Colonic mucosa (tissue), 4 donors: ENCODE measurements at regions not wholly inside any gene's neighbourhood (a gene's known extent, or its start where the extent isn't known, plus 50 kb on each side); places are given as distances from the start of the nearest gene placed in this dataset.

Experiments used
- DNase-seq: peaks from one replicate; pipeline ENCODE4 v3.0.0-alpha.2; 2020
- H3K27ac ChIP-seq: fragments of 200-600 bp; one replicate; pipeline ENCODE4 v1.8.0; 2021
- H3K27me3 ChIP-seq: fragments of 200-600 bp; one replicate; pipeline ENCODE4 v1.8.0; 2021
- H3K36me3 ChIP-seq: fragments of 200-600 bp; one replicate; pipeline ENCODE4 v1.8.0; 2021
- H3K4me1 ChIP-seq: fragments of 200-600 bp; one replicate; pipeline ENCODE4 v1.8.0; 2021; ENCODE audit warnings: mild to moderate bottlenecking
- H3K4me3 ChIP-seq: fragments of 200-600 bp; one replicate; pipeline ENCODE4 v1.8.0; 2021
- H3K9ac ChIP-seq, 2 donors: one replicate each; pipeline ENCODE4 v1.7.0; 2013; ENCODE audit warnings: control low read depth in 2 of 2, low read depth in 2 of 2, low read length in 2 of 2
- H3K9me3 ChIP-seq: fragments of 200-600 bp; one replicate; pipeline ENCODE4 v1.8.0; 2021
- intact Hi-C: fragments of 100-400 bp; cut with DNase I; formaldehyde crosslinking; loops from one replicate; pipeline ENCODE4 v1.14.1; 2022
- TF ChIP-seq, protein P1 (sequence below): fragments of 200-600 bp; IDR thresholded peaks from one replicate; pipeline ENCODE4 v1.8.0; 2022; ENCODE audit warnings: antibody characterized with exemption, mild to moderate bottlenecking
- donor health status: healthy.
- donor health status: DM: no; HTN: no; CAD: no.
- donor health status: DM: no; HTN: no; CAD: no.

GRCh38 chr20:39298571-39299506 lies 336.7 kb downstream of the DHX35 start:
- Histone ChIP-seq H3K27me3 (no peaks in the 10 kb centered on the region), H3K36me3 (no peaks in the 10 kb centered on the region), H3K4me3 (no peak overlapping the region), H3K9me3 (no peaks in the 10 kb centered on the region), H3K27ac (no peak overlapping the region), H3K9ac (no peak overlapping the region), H3K4me1 (no peaks in the 10 kb centered on the region)
- no peak for DNase-seq
- TF ChIP-seq, protein P1, sequence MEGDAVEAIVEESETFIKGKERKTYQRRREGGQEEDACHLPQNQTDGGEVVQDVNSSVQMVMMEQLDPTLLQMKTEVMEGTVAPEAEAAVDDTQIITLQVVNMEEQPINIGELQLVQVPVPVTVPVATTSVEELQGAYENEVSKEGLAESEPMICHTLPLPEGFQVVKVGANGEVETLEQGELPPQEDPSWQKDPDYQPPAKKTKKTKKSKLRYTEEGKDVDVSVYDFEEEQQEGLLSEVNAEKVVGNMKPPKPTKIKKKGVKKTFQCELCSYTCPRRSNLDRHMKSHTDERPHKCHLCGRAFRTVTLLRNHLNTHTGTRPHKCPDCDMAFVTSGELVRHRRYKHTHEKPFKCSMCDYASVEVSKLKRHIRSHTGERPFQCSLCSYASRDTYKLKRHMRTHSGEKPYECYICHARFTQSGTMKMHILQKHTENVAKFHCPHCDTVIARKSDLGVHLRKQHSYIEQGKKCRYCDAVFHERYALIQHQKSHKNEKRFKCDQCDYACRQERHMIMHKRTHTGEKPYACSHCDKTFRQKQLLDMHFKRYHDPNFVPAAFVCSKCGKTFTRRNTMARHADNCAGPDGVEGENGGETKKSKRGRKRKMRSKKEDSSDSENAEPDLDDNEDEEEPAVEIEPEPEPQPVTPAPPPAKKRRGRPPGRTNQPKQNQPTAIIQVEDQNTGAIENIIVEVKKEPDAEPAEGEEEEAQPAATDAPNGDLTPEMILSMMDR, result no peak
- intact Hi-C loops, result no loop called here

DNA sequence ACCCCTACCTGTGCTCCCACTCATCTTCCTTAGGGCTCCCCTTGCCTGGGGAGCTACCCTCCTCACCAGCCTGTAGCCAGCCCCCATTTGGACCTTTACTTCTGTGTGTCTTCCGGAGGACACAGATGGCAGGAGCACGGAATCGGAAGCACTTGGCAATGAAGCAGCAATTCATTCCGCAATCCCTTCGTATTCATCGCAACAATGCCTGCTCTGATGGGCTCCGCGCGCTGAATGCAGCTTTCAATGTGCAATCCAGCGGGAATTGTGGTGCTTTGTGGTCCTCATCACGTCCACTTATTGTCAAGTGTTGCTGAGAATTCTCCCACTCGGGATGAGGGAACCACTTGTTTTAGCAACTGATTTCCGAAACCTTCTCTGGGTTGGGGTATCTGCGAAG lies 336.0 kb downstream of the DHX35 start:
- no peak overlapping the region for H3K4me3 ChIP-seq
- H3K9me3 ChIP-seq, result no peaks in the 10 kb centered on the region
- H3K36me3 ChIP-seq, result no peaks in the 10 kb centered on the region
- H3K27ac ChIP-seq, result no peak overlapping the region
- intact Hi-C loops, result no loop called here
- TF ChIP-seq, protein P1, result no peak
- no peaks in the 10 kb centered on the region for H3K27me3 ChIP-seq
- H3K9ac ChIP-seq, result no peak overlapping the region
- no peaks in the 10 kb centered on the region for H3K4me1 ChIP-seq
- no peak for DNase-seq

- H3K4me3 ChIP-seq, result no peak overlapping the region
- no peak overlapping the region for H3K27ac ChIP-seq
- TF ChIP-seq, protein P1, result no peak
Measured at GRCh38 chr20:39295301-39295700, 333.2 kb downstream of the DHX35 start.

DNA sequence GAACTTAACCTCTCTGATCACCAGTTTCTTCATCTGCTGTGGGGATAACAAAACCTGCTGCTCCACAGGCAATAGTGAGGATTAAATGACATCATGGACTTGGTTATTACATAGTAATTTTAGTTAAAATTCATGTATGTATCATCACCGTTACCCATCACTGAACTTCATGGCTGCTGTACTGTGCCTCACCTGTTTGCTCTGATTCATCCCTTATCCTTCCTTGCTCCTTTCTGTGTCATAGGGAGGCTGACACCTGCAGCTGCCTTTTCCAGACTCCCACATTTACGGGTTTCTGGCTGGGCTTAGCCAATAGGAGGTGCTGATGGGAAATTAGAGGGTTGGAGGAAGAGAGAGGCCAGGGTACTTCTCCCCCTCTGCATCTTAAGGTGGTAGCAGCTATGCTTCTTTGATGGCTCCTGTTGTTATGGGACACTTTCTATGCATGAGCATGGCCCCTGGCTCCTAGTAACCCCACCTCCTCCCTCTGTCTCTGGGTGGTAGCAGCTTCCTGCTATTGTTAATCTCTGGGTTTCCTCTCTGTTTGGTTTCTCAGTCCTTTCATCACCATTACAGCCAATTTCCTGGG lies 332.1 kb downstream of the DHX35 start:
- intact Hi-C loops, result no loop called here
- Histone ChIP-seq H3K36me3 (no peaks in the 10 kb centered on the region), H3K9ac (no peak overlapping the region), H3K4me3 (no peak overlapping the region), H3K27me3 (no peaks in the 10 kb centered on the region), H3K27ac (no peak overlapping the region), H3K4me1 (no peaks in the 10 kb centered on the region), H3K9me3 (no peaks in the 10 kb centered on the region)
- DNase-seq, result no peak
- TF ChIP-seq, protein P1, result no peak

More at GRCh38 chr20:39295301-39295700, 333.2 kb downstream of the DHX35 start:
- intact Hi-C loops, result no loop called here
- Histone ChIP-seq H3K27me3 (no peaks in the 10 kb centered on the region), H3K4me1 (no peaks in the 10 kb centered on the region), H3K9ac (no peak overlapping the region), H3K36me3 (no peaks in the 10 kb centered on the region), H3K9me3 (no peaks in the 10 kb centered on the region)
- DNase-seq, result no peak

- DNase-seq, result no peak
- TF ChIP-seq, protein P1, result no peak
- intact Hi-C loops, result no loop called here
- H3K27ac ChIP-seq, result no peak overlapping the region
- H3K9me3 ChIP-seq, result no peaks in the 10 kb centered on the region
- H3K4me1 ChIP-seq, result no peaks in the 10 kb centered on the region
- H3K36me3 ChIP-seq, result no peaks in the 10 kb centered on the region
- H3K27me3 ChIP-seq, result no peaks in the 10 kb centered on the region
- H3K4me3 ChIP-seq, result no peak overlapping the region
- no peak overlapping the region for H3K9ac ChIP-seq
Measured at GRCh38 chr20:39292193-39292736, 330.1 kb downstream of the DHX35 start.
